ENCODE measurements at regions not wholly inside any gene's neighbourhood (a gene's known extent, or its start where the extent isn't known, plus 50 kb on each side); places are given as distances from the start of the nearest gene placed in this dataset.
"Not testable (repeated sequence)": the region's sequence is repeated elsewhere in the genome, so short reads cannot be mapped to it uniquely, and the experiment has no call there.

- DNase-seq (no peak), ATAC-seq (ENCODE audit: low FRiP score in 2 of 2) (no peak)
- peaks cover 0 to 8% (median 4%) of the 10 kb centered on the region in 4 donors for H3K27me3 ChIP-seq
- H3K9me3 ChIP-seq: peaks cover 0 to 9% (median 3%) of the 10 kb centered on the region in 4 donors
- H3K4me3 ChIP-seq: no peak overlapping the region
- TF ChIP-seq EP300 (IDR thresholded peaks at IDR 0.05) (no peak), POLR2A (IDR thresholded peaks at IDR 0.05) (no peak), POLR2AphosphoS5 (IDR thresholded peaks at IDR 0.05) (no peak)
- TF ChIP-seq, protein P1, sequence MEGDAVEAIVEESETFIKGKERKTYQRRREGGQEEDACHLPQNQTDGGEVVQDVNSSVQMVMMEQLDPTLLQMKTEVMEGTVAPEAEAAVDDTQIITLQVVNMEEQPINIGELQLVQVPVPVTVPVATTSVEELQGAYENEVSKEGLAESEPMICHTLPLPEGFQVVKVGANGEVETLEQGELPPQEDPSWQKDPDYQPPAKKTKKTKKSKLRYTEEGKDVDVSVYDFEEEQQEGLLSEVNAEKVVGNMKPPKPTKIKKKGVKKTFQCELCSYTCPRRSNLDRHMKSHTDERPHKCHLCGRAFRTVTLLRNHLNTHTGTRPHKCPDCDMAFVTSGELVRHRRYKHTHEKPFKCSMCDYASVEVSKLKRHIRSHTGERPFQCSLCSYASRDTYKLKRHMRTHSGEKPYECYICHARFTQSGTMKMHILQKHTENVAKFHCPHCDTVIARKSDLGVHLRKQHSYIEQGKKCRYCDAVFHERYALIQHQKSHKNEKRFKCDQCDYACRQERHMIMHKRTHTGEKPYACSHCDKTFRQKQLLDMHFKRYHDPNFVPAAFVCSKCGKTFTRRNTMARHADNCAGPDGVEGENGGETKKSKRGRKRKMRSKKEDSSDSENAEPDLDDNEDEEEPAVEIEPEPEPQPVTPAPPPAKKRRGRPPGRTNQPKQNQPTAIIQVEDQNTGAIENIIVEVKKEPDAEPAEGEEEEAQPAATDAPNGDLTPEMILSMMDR (IDR thresholded peaks at IDR 0.05): no peak
- no peak overlapping the region for H3K27ac ChIP-seq
- WGBS, 2 donors: 57% methylated on average over 2 of the region's 2 CpGs
- peaks cover 0 to 3% (median 0%) of the 10 kb centered on the region in 4 donors for H3K4me1 ChIP-seq
- H3K36me3 ChIP-seq: no peaks in the 10 kb centered on the region
These were observed 73.5 kb upstream of the GJB6 start for GRCh38 chr13:20305587-20305986.

DNA sequence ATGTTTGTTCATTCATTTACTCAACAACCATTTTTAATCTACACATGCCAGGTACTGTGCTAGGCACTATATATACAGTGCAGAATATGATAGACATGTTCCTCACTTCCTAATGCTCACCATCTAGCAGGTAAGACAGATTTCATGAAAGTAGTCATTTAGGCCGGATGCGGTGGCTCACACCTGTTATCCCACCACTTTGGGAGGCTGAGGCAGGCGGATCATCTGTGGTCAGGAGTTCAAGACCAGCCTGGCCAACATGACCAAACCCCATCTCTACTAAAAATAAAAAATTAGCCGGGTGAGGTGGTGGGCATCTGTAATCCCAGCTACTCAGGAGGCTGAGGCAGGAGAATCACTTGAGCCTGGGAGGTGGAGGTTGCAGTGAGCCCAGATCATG lies 71.9 kb upstream of the GJB6 start:
- not testable (repeated sequence) for H3K4me1 ChIP-seq; H3K4me3 ChIP-seq; H3K27me3 ChIP-seq; H3K27ac ChIP-seq; DNase-seq; H3K9me3 ChIP-seq; ATAC-seq (ENCODE audit: low FRiP score in 2 of 2); H3K36me3 ChIP-seq
- 93 to 94% methylated on average over 4 of the region's 4 CpGs for WGBS, 2 donors

DNA sequence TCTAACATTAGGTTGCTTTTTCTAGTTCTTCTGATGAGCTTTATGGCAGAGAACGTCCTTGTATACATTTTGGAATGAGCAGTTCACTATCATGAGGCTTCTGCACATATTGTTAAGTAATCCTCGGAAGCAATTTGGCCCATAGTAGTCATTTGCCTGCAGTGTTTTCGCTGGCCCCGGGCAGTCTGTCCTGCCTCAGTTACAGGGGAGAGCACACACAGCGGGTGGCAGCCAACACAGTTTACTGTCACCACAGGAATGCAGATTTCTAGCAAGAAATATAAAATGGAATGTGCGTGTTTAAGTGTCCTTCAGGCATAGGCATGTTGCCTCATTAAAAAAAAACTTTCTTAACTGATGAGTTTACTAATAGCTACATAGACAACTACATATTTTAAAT lies 71.5 kb upstream of the GJB6 start:
- Histone ChIP-seq H3K4me3 (no peak overlapping the region), H3K4me1 (peaks cover 0 to 3% (median 0%) of the 10 kb centered on the region in 4 donors), H3K27me3 (peaks cover 0 to 8% (median 4%) of the 10 kb centered on the region in 4 donors), H3K9me3 (peaks cover 0 to 9% (median 3%) of the 10 kb centered on the region in 4 donors), H3K27ac (no peak overlapping the region), H3K36me3 (no peaks in the 10 kb centered on the region)
- ATAC-seq (ENCODE audit: low FRiP score in 2 of 2) (no peak), DNase-seq (no peak)
- 82 to 88% methylated on average over 6 of the region's 6 CpGs for WGBS, 2 donors
- no peak for TF ChIP-seq POLR2A (IDR thresholded peaks at IDR 0.05)
- no peak for TF ChIP-seq EP300 (IDR thresholded peaks at IDR 0.05)
- TF ChIP-seq, protein P1 (IDR thresholded peaks at IDR 0.05): no peak
- no peak for TF ChIP-seq POLR2AphosphoS5 (IDR thresholded peaks at IDR 0.05)

GRCh38 chr13:20301403-20302071 lies 69.4 kb upstream of the GJB6 start:
- H3K4me1 ChIP-seq: peaks cover 0 to 3% (median 0%) of the 10 kb centered on the region in 4 donors
- H3K27ac ChIP-seq: no peak overlapping the region
- peak in 1 of 2 donors; percentile 70 for ATAC-seq (ENCODE audit: low FRiP score in 2 of 2)
- WGBS, 2 donors: 30 to 32% methylated on average over 44 to 45 of the region's 56 CpGs
- no peaks in the 10 kb centered on the region for H3K9me3 ChIP-seq
- no peaks in the 10 kb centered on the region for H3K36me3 ChIP-seq
- TF ChIP-seq, protein P1 (IDR thresholded peaks at IDR 0.05): no peak
- TF ChIP-seq POLR2A (IDR thresholded peaks at IDR 0.05) (no peak), EP300 (IDR thresholded peaks at IDR 0.05) (no peak), POLR2AphosphoS5 (IDR thresholded peaks at IDR 0.05) (no peak)
- peaks cover 0 to 8% (median 4%) of the 10 kb centered on the region in 4 donors for H3K27me3 ChIP-seq
- peak overlapping the region in 1 of 4 donors; percentile 14 for H3K4me3 ChIP-seq
- peak in 1 of 2 donors; percentile 78 for DNase-seq

GRCh38 chr13:20301015-20301402 lies 68.9 kb upstream of the GJB6 start:
- no peak for ATAC-seq (ENCODE audit: low FRiP score in 2 of 2)
- DNase-seq: no peak
- 67 to 75% methylated on average over 7 of the region's 7 CpGs for WGBS, 2 donors
- peaks cover 0 to 3% (median 0%) of the 10 kb centered on the region in 4 donors for H3K4me1 ChIP-seq
- no peaks in the 10 kb centered on the region for H3K9me3 ChIP-seq
- H3K27me3 ChIP-seq: peaks cover 0 to 8% (median 4%) of the 10 kb centered on the region in 4 donors
- no peak for TF ChIP-seq EP300 (IDR thresholded peaks at IDR 0.05)
- no peak for TF ChIP-seq POLR2AphosphoS5 (IDR thresholded peaks at IDR 0.05)
- TF ChIP-seq, protein P1 (IDR thresholded peaks at IDR 0.05): no peak
- no peak for TF ChIP-seq POLR2A (IDR thresholded peaks at IDR 0.05)
- no peaks in the 10 kb centered on the region for H3K36me3 ChIP-seq
- no peak overlapping the region for H3K4me3 ChIP-seq
- no peak overlapping the region for H3K27ac ChIP-seq
